Islet precursor cell (in vitro differentiated cells): ENCODE measurements at regions not wholly inside any gene's neighbourhood (a gene's known extent, or its start where the extent isn't known, plus 50 kb on each side); places are given as distances from the start of the nearest gene placed in this dataset.

ENCODE experiments used
- DNase-seq: peaks from one replicate; pipeline ENCODE4 v3.0.0-alpha.2; 2018

GRCh38 chr19:30172613-30173242 is 199.5 kb upstream of the ZNF536 start:
- DNase-seq = peak; percentile 50

GRCh38 chr19:30173593-30174356 is 198.4 kb upstream of the ZNF536 start:
- peak; percentile 48 for DNase-seq

GRCh38 chr19:30174357-30174645 is 197.9 kb upstream of the ZNF536 start:
- no peak for DNase-seq

- no peak for DNase-seq
These were observed 197.4 kb upstream of the ZNF536 start for GRCh38 chr19:30174791-30175190.

GRCh38 chr19:30175987-30176386 is 196.2 kb upstream of the ZNF536 start:
- no peak for DNase-seq

- no peak for DNase-seq
These were observed 193.3 kb upstream of the ZNF536 start for GRCh38 chr19:30178721-30179402.

GRCh38 chr19:30180691-30181090 is 191.5 kb upstream of the ZNF536 start:
- no peak for DNase-seq

- no peak for DNase-seq
These were observed 188.2 kb upstream of the ZNF536 start for GRCh38 chr19:30183807-30184490.

GRCh38 chr19:30202060-30202600 is 170.1 kb upstream of the ZNF536 start:
- no peak for DNase-seq

- DNase-seq = peak; percentile 35
These were observed 167.5 kb upstream of the ZNF536 start for GRCh38 chr19:30204721-30205120.

- DNase-seq = peak; percentile 17
These were observed 166.0 kb upstream of the ZNF536 start for GRCh38 chr19:30206187-30206586.

- DNase-seq = peak; percentile 28
These were observed 164.8 kb upstream of the ZNF536 start for GRCh38 chr19:30207357-30207756.

- DNase-seq = peak; percentile 44
These were observed 163.6 kb upstream of the ZNF536 start for GRCh38 chr19:30208436-30209060.

GRCh38 chr19:30209617-30210600 is 162.3 kb upstream of the ZNF536 start:
- peak; percentile 42 for DNase-seq

GRCh38 chr19:30212574-30212973 is 159.6 kb upstream of the ZNF536 start:
- DNase-seq = peak; percentile 32

GRCh38 chr19:30214651-30215051 is 157.5 kb upstream of the ZNF536 start:
- DNase-seq = peak; percentile 55

GRCh38 chr19:30215248-30215647 is 156.9 kb upstream of the ZNF536 start:
- DNase-seq = no peak

- no peak for DNase-seq
These were observed 155.7 kb upstream of the ZNF536 start for GRCh38 chr19:30216453-30216852.

GRCh38 chr19:30217461-30217860 is 154.7 kb upstream of the ZNF536 start:
- DNase-seq = peak; percentile 12

GRCh38 chr19:30219702-30220101 is 152.5 kb upstream of the ZNF536 start:
- DNase-seq = peak; percentile 33

GRCh38 chr19:30221176-30221575 is 151.0 kb upstream of the ZNF536 start:
- DNase-seq = no peak
